ENCODE measurements at regions not wholly inside any gene's neighbourhood (a gene's known extent, or its start where the extent isn't known, plus 50 kb on each side); places are given as distances from the start of the nearest gene placed in this dataset.
A peak's percentile ranks its signal among the peaks of the same experiment; 100 is the strongest.

DNA sequence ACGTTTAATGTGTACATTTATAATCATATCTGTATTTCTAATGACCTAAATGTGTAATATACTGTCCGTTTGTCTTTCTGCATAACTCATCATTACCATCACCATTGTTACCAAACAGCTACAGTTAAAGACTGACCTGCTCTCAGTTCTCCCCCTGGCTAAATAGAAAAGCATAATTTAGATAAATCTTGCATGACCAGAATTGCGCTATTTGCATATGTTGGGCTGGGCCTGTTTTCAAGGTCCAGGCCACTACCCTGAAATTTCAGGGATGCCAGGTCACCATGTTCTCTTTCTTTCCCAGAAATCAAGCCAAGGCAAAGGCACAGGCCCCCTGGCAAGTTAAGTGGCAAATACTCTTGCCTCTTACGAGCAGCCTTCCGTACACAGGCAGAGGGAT is 78.4 kb downstream of the MARCHF4 start:
- no peaks in the 10 kb centered on the region for H4K20me1 ChIP-seq (ENCODE audit: insufficient read depth)
- no peak overlapping the region for H3K4me2 ChIP-seq
- H3K36me3 ChIP-seq (replicated peaks in 1 of 2; ENCODE audit: control insufficient read depth in 1 of 2, insufficient read depth in 2 of 2, low read length in 1 of 2), result no peaks in the 10 kb centered on the region
- no peak for TF ChIP-seq TEAD4 (IDR thresholded peaks at IDR 0.05; ENCODE audit: borderline replicate concordance, insufficient read depth)
- POLR2A ChIA-PET, result no interaction called here
- H2AFZ ChIP-seq (ENCODE audit: low read depth), result no peak overlapping the region
- H3F3A ChIP-seq (replicated peaks; ENCODE audit: insufficient read depth), result peaks cover 2% of the 10 kb centered on the region
- H3K27me3 ChIP-seq (ENCODE audit: insufficient read depth), result no peaks in the 10 kb centered on the region
- 95% methylated on average over 5 of the region's 5 CpGs for WGBS (ENCODE audit: low lambda C conversion rate)
- H3K9me2 ChIP-seq, result no peaks in the 10 kb centered on the region
- H3K79me2 ChIP-seq (ENCODE audit: insufficient read depth), result peaks cover 25% of the 10 kb centered on the region
- H3K9ac ChIP-seq, result no peak overlapping the region
- no peaks in the 10 kb centered on the region for H3K9me3 ChIP-seq
- H3K4me3 ChIP-seq (ENCODE audit: low read depth in 2 of 2, low read length in 1 of 2), result no peak overlapping the region
- peaks cover 8% of the 10 kb centered on the region in 2 experiments; a peak in 2 of 4 replicates for H3K4me1 ChIP-seq (ENCODE audit: control insufficient read depth in 1 of 2, insufficient read depth in 2 of 2, low read depth in 1 of 2, low read length in 1 of 2)
- CTCF ChIA-PET, result no interaction called here
- no peak for DNase-seq
- H3K27ac ChIP-seq (ENCODE audit: low read depth in 2 of 2, low read length in 1 of 2), result peak overlapping the region in 1 of 2 experiments; percentile 24; a peak in 1 of 4 replicates

DNA sequence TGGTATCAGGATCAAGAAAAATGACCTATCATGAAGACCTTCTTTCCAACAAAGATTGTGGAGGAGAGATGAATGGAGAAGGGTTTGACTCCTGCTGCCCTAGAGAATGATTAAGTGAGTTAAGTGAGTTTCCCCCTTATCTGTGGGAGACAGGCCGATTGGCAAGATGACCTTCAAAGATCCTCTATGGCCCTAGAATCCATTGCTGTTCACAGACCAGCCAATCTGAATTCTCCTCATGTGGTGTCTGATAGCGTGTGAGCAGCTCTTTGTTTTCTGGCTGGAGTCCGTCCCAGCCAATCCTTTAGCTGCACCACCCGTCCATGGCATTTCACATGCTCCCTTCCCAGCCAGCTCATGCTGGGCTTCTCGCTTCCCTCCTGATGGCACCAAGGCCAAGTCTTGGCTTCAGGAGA is 79.4 kb downstream of the MARCHF4 start:
- H3K4me3 ChIP-seq (ENCODE audit: low read depth in 2 of 2, low read length in 1 of 2), result no peak overlapping the region
- WGBS (ENCODE audit: low lambda C conversion rate), result 89% methylated on average over 5 of the region's 5 CpGs
- no peaks in the 10 kb centered on the region for H3K36me3 ChIP-seq (replicated peaks in 1 of 2; ENCODE audit: control insufficient read depth in 1 of 2, insufficient read depth in 2 of 2, low read length in 1 of 2)
- ChIA-PET CTCF (interaction anchor here (0.7 to 1.0 kb wide), 2 partner anchors 9 to 133 kb away, joined by 3 to 5 read pairs; no protein-coding TSS in a partner anchor), POLR2A (no interaction called here)
- H3K4me2 ChIP-seq, result no peak overlapping the region
- H3K4me1 ChIP-seq (ENCODE audit: control insufficient read depth in 1 of 2, insufficient read depth in 2 of 2, low read depth in 1 of 2, low read length in 1 of 2), result peaks cover 0 to 8% of the 10 kb centered on the region in 2 experiments; a peak in 1 of 4 replicates
- peaks cover 20% of the 10 kb centered on the region for H3K79me2 ChIP-seq (ENCODE audit: insufficient read depth)
- no peak overlapping the region for H3K9ac ChIP-seq
- no peak overlapping the region for H3K27ac ChIP-seq (ENCODE audit: low read depth in 2 of 2, low read length in 1 of 2)
- no peaks in the 10 kb centered on the region for H3K9me3 ChIP-seq
- no peak for TF ChIP-seq TCF12 (IDR thresholded peaks at IDR 0.05)
- TF ChIP-seq, protein P1, sequence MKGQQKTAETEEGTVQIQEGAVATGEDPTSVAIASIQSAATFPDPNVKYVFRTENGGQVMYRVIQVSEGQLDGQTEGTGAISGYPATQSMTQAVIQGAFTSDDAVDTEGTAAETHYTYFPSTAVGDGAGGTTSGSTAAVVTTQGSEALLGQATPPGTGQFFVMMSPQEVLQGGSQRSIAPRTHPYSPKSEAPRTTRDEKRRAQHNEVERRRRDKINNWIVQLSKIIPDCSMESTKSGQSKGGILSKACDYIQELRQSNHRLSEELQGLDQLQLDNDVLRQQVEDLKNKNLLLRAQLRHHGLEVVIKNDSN (IDR thresholded peaks at IDR 0.05; ENCODE audit: borderline replicate concordance, low read depth), result no peak
- no peak for TF ChIP-seq CHD2 (IDR thresholded peaks at IDR 0.05; ENCODE audit: low read length, partially characterized antibody)
- no peak for TF ChIP-seq FOXM1 (IDR thresholded peaks at IDR 0.05; ENCODE audit: low read depth)
- no peak for TF ChIP-seq RFX5 (IDR thresholded peaks at IDR 0.05; ENCODE audit: low read length)
- no peak for TF ChIP-seq NFIC (IDR thresholded peaks at IDR 0.05; ENCODE audit: borderline replicate concordance)
- TF ChIP-seq, protein P2, sequence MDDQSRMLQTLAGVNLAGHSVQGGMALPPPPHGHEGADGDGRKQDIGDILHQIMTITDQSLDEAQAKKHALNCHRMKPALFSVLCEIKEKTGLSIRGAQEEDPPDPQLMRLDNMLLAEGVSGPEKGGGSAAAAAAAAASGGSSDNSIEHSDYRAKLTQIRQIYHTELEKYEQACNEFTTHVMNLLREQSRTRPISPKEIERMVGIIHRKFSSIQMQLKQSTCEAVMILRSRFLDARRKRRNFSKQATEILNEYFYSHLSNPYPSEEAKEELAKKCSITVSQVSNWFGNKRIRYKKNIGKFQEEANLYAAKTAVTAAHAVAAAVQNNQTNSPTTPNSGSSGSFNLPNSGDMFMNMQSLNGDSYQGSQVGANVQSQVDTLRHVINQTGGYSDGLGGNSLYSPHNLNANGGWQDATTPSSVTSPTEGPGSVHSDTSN (IDR thresholded peaks at IDR 0.05), result no peak
- TF ChIP-seq RAD21 (IDR thresholded peaks at IDR 0.05; ENCODE audit: low read length), result no peak
- TF ChIP-seq EZH2phosphoT487 (IDR thresholded peaks at IDR 0.05; ENCODE audit: borderline replicate concordance, low read depth), result no peak
- TF ChIP-seq, protein P3, sequence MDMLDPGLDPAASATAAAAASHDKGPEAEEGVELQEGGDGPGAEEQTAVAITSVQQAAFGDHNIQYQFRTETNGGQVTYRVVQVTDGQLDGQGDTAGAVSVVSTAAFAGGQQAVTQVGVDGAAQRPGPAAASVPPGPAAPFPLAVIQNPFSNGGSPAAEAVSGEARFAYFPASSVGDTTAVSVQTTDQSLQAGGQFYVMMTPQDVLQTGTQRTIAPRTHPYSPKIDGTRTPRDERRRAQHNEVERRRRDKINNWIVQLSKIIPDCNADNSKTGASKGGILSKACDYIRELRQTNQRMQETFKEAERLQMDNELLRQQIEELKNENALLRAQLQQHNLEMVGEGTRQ (IDR thresholded peaks at IDR 0.05; ENCODE audit: borderline replicate concordance, low read depth, low read length), result no peak
- TF ChIP-seq, protein P4, sequence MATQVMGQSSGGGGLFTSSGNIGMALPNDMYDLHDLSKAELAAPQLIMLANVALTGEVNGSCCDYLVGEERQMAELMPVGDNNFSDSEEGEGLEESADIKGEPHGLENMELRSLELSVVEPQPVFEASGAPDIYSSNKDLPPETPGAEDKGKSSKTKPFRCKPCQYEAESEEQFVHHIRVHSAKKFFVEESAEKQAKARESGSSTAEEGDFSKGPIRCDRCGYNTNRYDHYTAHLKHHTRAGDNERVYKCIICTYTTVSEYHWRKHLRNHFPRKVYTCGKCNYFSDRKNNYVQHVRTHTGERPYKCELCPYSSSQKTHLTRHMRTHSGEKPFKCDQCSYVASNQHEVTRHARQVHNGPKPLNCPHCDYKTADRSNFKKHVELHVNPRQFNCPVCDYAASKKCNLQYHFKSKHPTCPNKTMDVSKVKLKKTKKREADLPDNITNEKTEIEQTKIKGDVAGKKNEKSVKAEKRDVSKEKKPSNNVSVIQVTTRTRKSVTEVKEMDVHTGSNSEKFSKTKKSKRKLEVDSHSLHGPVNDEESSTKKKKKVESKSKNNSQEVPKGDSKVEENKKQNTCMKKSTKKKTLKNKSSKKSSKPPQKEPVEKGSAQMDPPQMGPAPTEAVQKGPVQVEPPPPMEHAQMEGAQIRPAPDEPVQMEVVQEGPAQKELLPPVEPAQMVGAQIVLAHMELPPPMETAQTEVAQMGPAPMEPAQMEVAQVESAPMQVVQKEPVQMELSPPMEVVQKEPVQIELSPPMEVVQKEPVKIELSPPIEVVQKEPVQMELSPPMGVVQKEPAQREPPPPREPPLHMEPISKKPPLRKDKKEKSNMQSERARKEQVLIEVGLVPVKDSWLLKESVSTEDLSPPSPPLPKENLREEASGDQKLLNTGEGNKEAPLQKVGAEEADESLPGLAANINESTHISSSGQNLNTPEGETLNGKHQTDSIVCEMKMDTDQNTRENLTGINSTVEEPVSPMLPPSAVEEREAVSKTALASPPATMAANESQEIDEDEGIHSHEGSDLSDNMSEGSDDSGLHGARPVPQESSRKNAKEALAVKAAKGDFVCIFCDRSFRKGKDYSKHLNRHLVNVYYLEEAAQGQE (IDR thresholded peaks at IDR 0.05; ENCODE audit: low read depth, low read length), result no peak
- no peak for TF ChIP-seq FOSL2 (IDR thresholded peaks at IDR 0.05; ENCODE audit: borderline replicate concordance, low read depth)
- H4K20me1 ChIP-seq (ENCODE audit: insufficient read depth), result no peaks in the 10 kb centered on the region
- DNase-seq, result no peak
- H3K27me3 ChIP-seq (ENCODE audit: insufficient read depth), result no peaks in the 10 kb centered on the region
- H3K9me2 ChIP-seq, result no peaks in the 10 kb centered on the region
- no peaks in the 10 kb centered on the region for H3F3A ChIP-seq (replicated peaks; ENCODE audit: insufficient read depth)
- no peak overlapping the region for H2AFZ ChIP-seq (ENCODE audit: low read depth)

Data from SK-N-SH (cell line).